HEK293 (cell line): ENCODE measurements at regions not wholly inside any gene's neighbourhood (a gene's known extent, or its start where the extent isn't known, plus 50 kb on each side); places are given as distances from the start of the nearest gene placed in this dataset.

Source experiments
- SP7 ChIP-seq: fragments of 450-650 bp; formaldehyde crosslinking; IDR thresholded peaks from 2 replicates; pipeline ENCODE4 v1.5.1; 2016; ENCODE audit warnings: missing biosample characterization, missing genetic modification characterization
- ZNF426 ChIP-seq: fragments of 450-650 bp; formaldehyde crosslinking; IDR thresholded peaks from 2 replicates; pipeline ENCODE4 v1.5.1; 2017; ENCODE audit warnings: missing biosample characterization, missing genetic modification characterization, mild to moderate bottlenecking, inconsistent platforms, moderate library complexity
- TF ChIP-seq, protein P1 (sequence below): fragments of 450-650 bp; formaldehyde crosslinking; IDR thresholded peaks from 2 replicates; pipeline ENCODE4 v1.5.1; 2016; ENCODE audit warnings: missing biosample characterization, missing genetic modification characterization
- TF ChIP-seq, protein P2 (sequence below): fragments of 450-650 bp; formaldehyde crosslinking; IDR thresholded peaks from 2 replicates; pipeline ENCODE4 v1.5.1; 2016; ENCODE audit warnings: missing biosample characterization, missing genetic modification characterization

DNA sequence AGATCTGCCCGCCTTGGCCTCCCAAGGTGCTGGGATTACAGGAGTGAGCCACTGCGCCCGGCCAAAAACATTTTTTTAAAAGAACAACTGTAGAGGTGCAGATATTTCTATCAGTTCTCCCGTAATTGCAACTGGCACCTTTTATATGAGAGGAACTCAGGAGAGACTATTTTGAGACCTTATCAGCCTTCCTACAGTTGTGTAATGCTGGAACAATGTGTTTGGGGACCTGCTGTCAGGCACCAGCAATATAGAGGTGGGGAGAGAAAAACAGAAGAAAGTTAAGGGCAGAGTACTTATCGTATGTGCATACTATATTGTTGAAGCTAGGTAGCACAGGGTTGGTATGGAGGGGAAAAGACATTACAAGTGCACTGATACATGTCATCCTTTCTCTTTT, 343.8 kb upstream of the ANKRD30A start:
- TF ChIP-seq, protein P1, sequence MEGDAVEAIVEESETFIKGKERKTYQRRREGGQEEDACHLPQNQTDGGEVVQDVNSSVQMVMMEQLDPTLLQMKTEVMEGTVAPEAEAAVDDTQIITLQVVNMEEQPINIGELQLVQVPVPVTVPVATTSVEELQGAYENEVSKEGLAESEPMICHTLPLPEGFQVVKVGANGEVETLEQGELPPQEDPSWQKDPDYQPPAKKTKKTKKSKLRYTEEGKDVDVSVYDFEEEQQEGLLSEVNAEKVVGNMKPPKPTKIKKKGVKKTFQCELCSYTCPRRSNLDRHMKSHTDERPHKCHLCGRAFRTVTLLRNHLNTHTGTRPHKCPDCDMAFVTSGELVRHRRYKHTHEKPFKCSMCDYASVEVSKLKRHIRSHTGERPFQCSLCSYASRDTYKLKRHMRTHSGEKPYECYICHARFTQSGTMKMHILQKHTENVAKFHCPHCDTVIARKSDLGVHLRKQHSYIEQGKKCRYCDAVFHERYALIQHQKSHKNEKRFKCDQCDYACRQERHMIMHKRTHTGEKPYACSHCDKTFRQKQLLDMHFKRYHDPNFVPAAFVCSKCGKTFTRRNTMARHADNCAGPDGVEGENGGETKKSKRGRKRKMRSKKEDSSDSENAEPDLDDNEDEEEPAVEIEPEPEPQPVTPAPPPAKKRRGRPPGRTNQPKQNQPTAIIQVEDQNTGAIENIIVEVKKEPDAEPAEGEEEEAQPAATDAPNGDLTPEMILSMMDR = no peak
- TF ChIP-seq, protein P2, sequence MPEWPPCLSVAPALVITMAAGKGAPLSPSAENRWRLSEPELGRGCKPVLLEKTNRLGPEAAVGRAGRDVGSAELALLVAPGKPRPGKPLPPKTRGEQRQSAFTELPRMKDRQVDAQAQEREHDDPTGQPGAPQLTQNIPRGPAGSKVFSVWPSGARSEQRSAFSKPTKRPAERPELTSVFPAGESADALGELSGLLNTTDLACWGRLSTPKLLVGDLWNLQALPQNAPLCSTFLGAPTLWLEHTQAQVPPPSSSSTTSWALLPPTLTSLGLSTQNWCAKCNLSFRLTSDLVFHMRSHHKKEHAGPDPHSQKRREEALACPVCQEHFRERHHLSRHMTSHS (tag by site-specific recombination) = no peak
- no peak for TF ChIP-seq ZNF426 (tag by site-specific recombination)
- TF ChIP-seq SP7 (tag by site-specific recombination) = no peak
